GM12878 (cell line): ENCODE measurements at regions not wholly inside any gene's neighbourhood (a gene's known extent, or its start where the extent isn't known, plus 50 kb on each side); places are given as distances from the start of the nearest gene placed in this dataset.

Experiments used
- ATAC-seq: fragments of 200-7000 bp; cut with Tn5 transposase; 3 replicates; pipeline ENCODE4 v1.9.1; 2020; ENCODE audit warnings: mild to moderate bottlenecking, moderate library complexity
- BruUV-seq: library from RNA; stranded (reverse); fragments of 400-500 nt; replicated peaks from 2 replicates; lab custom pipeline; 2021; lab: Mats Ljungman, UMichigan
- CTCF ChIA-PET: fragments of 300-600 bp; sonication (Branson Sonifier 250); formaldehyde crosslinking; extraction: SDS; loops from one replicate; lab custom pipeline; 2021; ENCODE audit warnings: inconsistent platforms; lab: Yijun Ruan, JAX
- POLR2A ChIA-PET: fragments of 350-600 bp; formaldehyde crosslinking; extraction: SDS; loops from one replicate; lab custom pipeline; 2021; ENCODE audit warnings: inconsistent platforms; lab: Charles Lee
- RAD21 ChIA-PET: fragments of 300-600 bp; sonication (Branson Sonifier 250); formaldehyde crosslinking; loops from one replicate; lab custom pipeline; 2023; ENCODE audit warnings: antibody characterized with exemption; ENCODE audit not compliant: unreplicated experiment; lab: Charles Lee
- SMC1A ChIA-PET: fragments of 300-600 bp; sonication (Branson Sonifier 250); formaldehyde crosslinking; loops from one replicate; lab custom pipeline; 2023; ENCODE audit not compliant: unreplicated experiment, uncharacterized antibody; lab: Charles Lee
- DNase-seq: peaks from one replicate; pipeline ENCODE4 v3.0.0-alpha.2; 2011; ENCODE audit warnings: low read depth, low spot score
- FAIRE-seq: peaks from 3 replicates; lab custom pipeline; 2011; peaks lifted over from hg19 to GRCh38; lab: Jason Lieb, UNC
- H2AFZ ChIP-seq: 2 replicates; pipeline ENCODE4 v1.6.0; 2011; ENCODE audit warnings: low read depth, low read length, control low read depth; ENCODE audit not compliant: control insufficient read depth
- H3K27ac ChIP-seq: 2 replicates; pipeline ENCODE4 v1.5.1; 2011; ENCODE audit warnings: control low read depth; ENCODE audit not compliant: control insufficient read depth, insufficient read depth
- H3K27me3 ChIP-seq, 2 experiments: replicated peaks in 1 of 2; 2 replicates each; pipeline versions ENCODE4 v1.6.0 to v1.6.1; 2011; ENCODE audit warnings: low read length in 1 of 2; ENCODE audit not compliant: control insufficient read depth in 2 of 2, insufficient read depth in 2 of 2
- H3K36me3 ChIP-seq, 2 experiments: 2 replicates each; pipeline ENCODE4 v1.5.1; 2011; ENCODE audit warnings: low read length in 1 of 2; ENCODE audit not compliant: control insufficient read depth in 2 of 2, insufficient read depth in 2 of 2
- H3K4me1 ChIP-seq: 2 replicates; pipeline ENCODE4 v1.6.1; 2011; ENCODE audit warnings: mild to moderate bottlenecking, low read length, moderate library complexity, mixed read lengths; ENCODE audit not compliant: control insufficient read depth, insufficient read depth
- H3K4me2 ChIP-seq: 2 replicates; pipeline ENCODE4 v1.6.0; 2011; ENCODE audit warnings: control low read depth; ENCODE audit not compliant: control insufficient read depth, insufficient read depth
- H3K4me3 ChIP-seq: fragments of 200-600 bp; sonication (generic); 2 replicates; pipeline ENCODE4 v1.5.1; 2016
- H3K79me2 ChIP-seq: 2 replicates; pipeline ENCODE4 v1.6.0; 2011; ENCODE audit warnings: low read length; ENCODE audit not compliant: control insufficient read depth, insufficient read depth
- H3K9ac ChIP-seq: 2 replicates; pipeline ENCODE4 v1.8.0; 2011; ENCODE audit warnings: low read length, control low read depth, mixed read lengths; ENCODE audit not compliant: control insufficient read depth, insufficient read depth
- H3K9me3 ChIP-seq: replicated peaks from 3 replicates; pipeline ENCODE4 v1.5.1; 2011; ENCODE audit warnings: mild to moderate bottlenecking, low read length; ENCODE audit not compliant: control insufficient read depth, insufficient read depth
- H4K20me1 ChIP-seq: 2 replicates; pipeline ENCODE4 v1.6.0; 2011; ENCODE audit not compliant: control insufficient read depth, insufficient read depth
- BRCA1 ChIP-seq: IDR thresholded peaks from 2 replicates; pipeline ENCODE4 v1.6.1; 2011; ENCODE audit warnings: low read depth, low read length, improper control_type of control experiment
- ELK1 ChIP-seq: IDR thresholded peaks from 2 replicates; pipeline ENCODE4 v1.6.1; 2012; ENCODE audit warnings: low read depth, low read length, improper control_type of control experiment
- SMARCA5 ChIP-seq: fragments of 450-650 bp; IDR thresholded peaks from 2 replicates; pipeline ENCODE4 v1.6.1; 2017; ENCODE audit warnings: mild to moderate bottlenecking
- WGBS: methylation state at CpG from one replicate; pipeline ENCODE4 v1.1.6; 2016; ENCODE audit warnings: low lambda C conversion rate; ENCODE audit not compliant: insufficient replicate concordance, insufficient coverage; ENCODE audit errors: missing lambda C conversion rate; 5-methylcytosine and 5-hydroxymethylcytosine counted together
- in situ Hi-C: fragments of 300-500 bp; cut with MboI; formaldehyde crosslinking; loops from 9 replicates; pipeline ENCODE4 v1.14.3; 2018; ENCODE audit warnings: mixed read lengths
- intact Hi-C: fragments of 100-400 bp; cut with micrococcal nuclease; formaldehyde crosslinking; loops from one replicate; pipeline ENCODE4 v1.14.2; 2022; ENCODE audit not compliant: unreplicated experiment
- TF ChIP-seq, protein P1 (sequence below): IDR thresholded peaks from 2 replicates; pipeline ENCODE4 v1.6.1; 2012; ENCODE audit warnings: low read depth, low read length, improper control_type of control experiment

DNA sequence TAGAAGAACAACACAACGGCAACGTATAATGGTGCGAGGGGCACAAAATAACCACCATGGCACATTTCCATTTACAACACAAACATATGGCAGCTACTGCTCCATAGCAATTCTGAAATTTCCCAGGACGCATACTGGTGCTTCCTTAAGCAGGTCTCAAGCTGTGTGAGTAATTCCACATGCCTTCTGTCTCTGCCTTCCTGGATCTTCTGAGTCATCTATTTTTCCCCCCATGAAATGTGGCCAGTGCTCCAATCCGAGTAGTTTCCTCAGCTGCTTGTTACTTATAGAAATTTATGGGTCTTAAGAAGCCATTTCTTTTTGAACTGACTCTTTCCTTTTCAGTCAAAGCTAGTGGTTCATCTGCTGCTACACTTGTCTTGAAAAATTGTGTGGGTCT lies 256.6 kb upstream of the KLF6 start:
- 90% methylated on average over 5 of the region's 5 CpGs for WGBS
- ChIA-PET POLR2A (interaction anchor here (0.6 kb wide), 1 partner anchor 79 kb away, joined by 5 read pairs; no protein-coding TSS in a partner anchor), CTCF (interaction anchor here (0.8 kb wide), 1 partner anchor 10 kb away, joined by 3 read pairs; no protein-coding TSS in a partner anchor)

More for the DNA sequence above, 256.6 kb upstream of the KLF6 start:
- H3K9ac ChIP-seq, result no peak overlapping the region
- no peak for ATAC-seq
- H3K27ac ChIP-seq, result no peak overlapping the region
- no peak overlapping the region for H3K4me2 ChIP-seq
- H4K20me1 ChIP-seq, result no peaks in the 10 kb centered on the region
- TF ChIP-seq SMARCA5 (no peak), ELK1 (no peak), BRCA1 (no peak)
- TF ChIP-seq, protein P1, sequence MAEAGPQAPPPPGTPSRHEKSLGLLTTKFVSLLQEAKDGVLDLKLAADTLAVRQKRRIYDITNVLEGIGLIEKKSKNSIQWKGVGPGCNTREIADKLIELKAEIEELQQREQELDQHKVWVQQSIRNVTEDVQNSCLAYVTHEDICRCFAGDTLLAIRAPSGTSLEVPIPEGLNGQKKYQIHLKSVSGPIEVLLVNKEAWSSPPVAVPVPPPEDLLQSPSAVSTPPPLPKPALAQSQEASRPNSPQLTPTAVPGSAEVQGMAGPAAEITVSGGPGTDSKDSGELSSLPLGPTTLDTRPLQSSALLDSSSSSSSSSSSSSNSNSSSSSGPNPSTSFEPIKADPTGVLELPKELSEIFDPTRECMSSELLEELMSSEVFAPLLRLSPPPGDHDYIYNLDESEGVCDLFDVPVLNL, result no peak
- RAD21 ChIA-PET, result no interaction called here
- no peaks in the 10 kb centered on the region for H3K36me3 ChIP-seq
- FAIRE-seq, result no peak
- H3K27me3 ChIP-seq, result no peaks in the 10 kb centered on the region
- peaks cover 7% of the 10 kb centered on the region; the same call in 2 of the 3 replicates for H3K9me3 ChIP-seq
- DNase-seq, result no peak
- BruUV-seq, result no TSS peak
- no peak overlapping the region for H2AFZ ChIP-seq
- SMC1A ChIA-PET, result no interaction called here
- H3K4me1 ChIP-seq, result peaks cover 3% of the 10 kb centered on the region; the same call in 1 of the 2 replicates
- H3K79me2 ChIP-seq, result no peaks in the 10 kb centered on the region
- H3K4me3 ChIP-seq, result no peak overlapping the region
- intact Hi-C loops, result no loop called here
- in situ Hi-C loops, result no loop called here
